ENCODE measurements at regions not wholly inside any gene's neighbourhood (a gene's known extent, or its start where the extent isn't known, plus 50 kb on each side); places are given as distances from the start of the nearest gene placed in this dataset.

- TF ChIP-seq, protein P1, sequence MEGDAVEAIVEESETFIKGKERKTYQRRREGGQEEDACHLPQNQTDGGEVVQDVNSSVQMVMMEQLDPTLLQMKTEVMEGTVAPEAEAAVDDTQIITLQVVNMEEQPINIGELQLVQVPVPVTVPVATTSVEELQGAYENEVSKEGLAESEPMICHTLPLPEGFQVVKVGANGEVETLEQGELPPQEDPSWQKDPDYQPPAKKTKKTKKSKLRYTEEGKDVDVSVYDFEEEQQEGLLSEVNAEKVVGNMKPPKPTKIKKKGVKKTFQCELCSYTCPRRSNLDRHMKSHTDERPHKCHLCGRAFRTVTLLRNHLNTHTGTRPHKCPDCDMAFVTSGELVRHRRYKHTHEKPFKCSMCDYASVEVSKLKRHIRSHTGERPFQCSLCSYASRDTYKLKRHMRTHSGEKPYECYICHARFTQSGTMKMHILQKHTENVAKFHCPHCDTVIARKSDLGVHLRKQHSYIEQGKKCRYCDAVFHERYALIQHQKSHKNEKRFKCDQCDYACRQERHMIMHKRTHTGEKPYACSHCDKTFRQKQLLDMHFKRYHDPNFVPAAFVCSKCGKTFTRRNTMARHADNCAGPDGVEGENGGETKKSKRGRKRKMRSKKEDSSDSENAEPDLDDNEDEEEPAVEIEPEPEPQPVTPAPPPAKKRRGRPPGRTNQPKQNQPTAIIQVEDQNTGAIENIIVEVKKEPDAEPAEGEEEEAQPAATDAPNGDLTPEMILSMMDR (IDR thresholded peaks at IDR 0.05), result no peak
- no peak for TF ChIP-seq POLR2A (IDR thresholded peaks at IDR 0.05)
These were observed 365.8 kb upstream of the NPVF start for GRCh38 chr7:25594122-25594521.
